Ishikawa (cell line): ENCODE measurements at regions not wholly inside any gene's neighbourhood (a gene's known extent, or its start where the extent isn't known, plus 50 kb on each side); places are given as distances from the start of the nearest gene placed in this dataset.

ENCODE experiments used
- CEBPB ChIP-seq: IDR thresholded peaks from 2 replicates; pipeline ENCODE4 v1.6.1; 2012
- CREB1 ChIP-seq: IDR thresholded peaks from 2 replicates; pipeline ENCODE4 v1.6.1; 2012; ENCODE audit warnings: low read depth
- EGR1 ChIP-seq: IDR thresholded peaks from 2 replicates; pipeline ENCODE4 v1.6.1; 2012
- EP300 ChIP-seq: IDR thresholded peaks from 2 replicates; pipeline ENCODE4 v1.6.1; 2012; ENCODE audit warnings: borderline replicate concordance
- RAD21 ChIP-seq: IDR thresholded peaks from 2 replicates; pipeline ENCODE4 v1.6.1; 2012; ENCODE audit warnings: low read depth
- TAF1 ChIP-seq: IDR thresholded peaks from 2 replicates; pipeline ENCODE4 v1.6.1; 2012; ENCODE audit warnings: low read depth, mild to moderate bottlenecking
- TCF12 ChIP-seq: IDR thresholded peaks from 2 replicates; pipeline ENCODE4 v1.6.1; 2012; ENCODE audit warnings: low read depth
- TEAD4 ChIP-seq: IDR thresholded peaks from 2 replicates; pipeline ENCODE4 v1.6.1; 2012
- YY1 ChIP-seq: IDR thresholded peaks from 2 replicates; pipeline ENCODE4 v1.6.1; 2012; ENCODE audit warnings: low read depth
- TF ChIP-seq, protein P1 (sequence below): IDR thresholded peaks from 2 replicates; pipeline ENCODE4 v1.6.1; 2012; ENCODE audit warnings: low read depth, mild to moderate bottlenecking
- TF ChIP-seq, protein P2 (sequence below): IDR thresholded peaks from 2 replicates; pipeline ENCODE4 v1.6.1; 2012

DNA sequence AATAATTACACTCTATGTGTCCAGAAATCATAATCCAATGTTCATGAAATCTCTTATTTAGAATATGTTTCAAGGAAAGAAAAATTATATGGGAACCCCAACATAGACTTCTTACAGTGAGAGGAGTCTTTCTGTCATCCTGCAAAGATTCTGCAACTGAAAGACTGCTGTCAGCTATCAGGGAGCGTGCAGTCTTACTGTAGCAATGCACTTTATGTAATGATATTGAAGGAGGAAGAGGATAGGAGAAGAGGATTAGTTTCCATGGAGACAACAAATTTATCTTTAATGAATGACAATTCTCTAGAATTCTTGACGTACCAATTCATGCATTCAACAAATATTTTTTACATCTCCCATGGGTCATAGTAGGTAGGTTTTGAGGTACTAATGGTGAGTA is 61.3 kb upstream of the MYT1L start:
- TF ChIP-seq YY1 (no peak), TEAD4 (no peak), TCF12 (no peak), RAD21 (no peak), CREB1 (no peak), CEBPB (no peak), TAF1 (no peak), EGR1 (no peak), EP300 (no peak)
- TF ChIP-seq, protein P1, sequence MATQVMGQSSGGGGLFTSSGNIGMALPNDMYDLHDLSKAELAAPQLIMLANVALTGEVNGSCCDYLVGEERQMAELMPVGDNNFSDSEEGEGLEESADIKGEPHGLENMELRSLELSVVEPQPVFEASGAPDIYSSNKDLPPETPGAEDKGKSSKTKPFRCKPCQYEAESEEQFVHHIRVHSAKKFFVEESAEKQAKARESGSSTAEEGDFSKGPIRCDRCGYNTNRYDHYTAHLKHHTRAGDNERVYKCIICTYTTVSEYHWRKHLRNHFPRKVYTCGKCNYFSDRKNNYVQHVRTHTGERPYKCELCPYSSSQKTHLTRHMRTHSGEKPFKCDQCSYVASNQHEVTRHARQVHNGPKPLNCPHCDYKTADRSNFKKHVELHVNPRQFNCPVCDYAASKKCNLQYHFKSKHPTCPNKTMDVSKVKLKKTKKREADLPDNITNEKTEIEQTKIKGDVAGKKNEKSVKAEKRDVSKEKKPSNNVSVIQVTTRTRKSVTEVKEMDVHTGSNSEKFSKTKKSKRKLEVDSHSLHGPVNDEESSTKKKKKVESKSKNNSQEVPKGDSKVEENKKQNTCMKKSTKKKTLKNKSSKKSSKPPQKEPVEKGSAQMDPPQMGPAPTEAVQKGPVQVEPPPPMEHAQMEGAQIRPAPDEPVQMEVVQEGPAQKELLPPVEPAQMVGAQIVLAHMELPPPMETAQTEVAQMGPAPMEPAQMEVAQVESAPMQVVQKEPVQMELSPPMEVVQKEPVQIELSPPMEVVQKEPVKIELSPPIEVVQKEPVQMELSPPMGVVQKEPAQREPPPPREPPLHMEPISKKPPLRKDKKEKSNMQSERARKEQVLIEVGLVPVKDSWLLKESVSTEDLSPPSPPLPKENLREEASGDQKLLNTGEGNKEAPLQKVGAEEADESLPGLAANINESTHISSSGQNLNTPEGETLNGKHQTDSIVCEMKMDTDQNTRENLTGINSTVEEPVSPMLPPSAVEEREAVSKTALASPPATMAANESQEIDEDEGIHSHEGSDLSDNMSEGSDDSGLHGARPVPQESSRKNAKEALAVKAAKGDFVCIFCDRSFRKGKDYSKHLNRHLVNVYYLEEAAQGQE = no peak
- TF ChIP-seq, protein P2, sequence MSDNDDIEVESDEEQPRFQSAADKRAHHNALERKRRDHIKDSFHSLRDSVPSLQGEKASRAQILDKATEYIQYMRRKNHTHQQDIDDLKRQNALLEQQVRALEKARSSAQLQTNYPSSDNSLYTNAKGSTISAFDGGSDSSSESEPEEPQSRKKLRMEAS = no peak
